OCI-LY3 (cell line): ENCODE measurements at regions not wholly inside any gene's neighbourhood (a gene's known extent, or its start where the extent isn't known, plus 50 kb on each side); places are given as distances from the start of the nearest gene placed in this dataset.

ENCODE experiments used
- H2AFZ ChIP-seq: fragments of 200-600, 300-600 bp; shearing (Covaris generic); 2 replicates; pipeline ENCODE4 v1.6.0; 2014; ENCODE audit warnings: antibody characterized with exemption, low read depth, low read length
- H3K27ac ChIP-seq: fragments of 200-600, 300-600 bp; sonication (generic); 2 replicates; pipeline ENCODE4 v1.5.1; 2014; ENCODE audit warnings: mild to moderate bottlenecking, low read length, moderate library complexity, mixed read lengths
- H3K27me3 ChIP-seq: fragments of 200-600, 300-600 bp; sonication (generic); 2 replicates; pipeline ENCODE4 v1.6.1; 2014; ENCODE audit warnings: low read depth, low read length, mixed read lengths
- H3K36me3 ChIP-seq: fragments of 200-600, 300-600 bp; sonication (generic); replicated peaks from 2 replicates; pipeline ENCODE3; 2014; ENCODE audit warnings: low read depth, low read length, mixed read lengths
- H3K4me1 ChIP-seq: fragments of 300-600, 200-600 bp; sonication (generic); 2 replicates; pipeline ENCODE4 v1.6.1; 2014; ENCODE audit warnings: low read length, mixed read lengths
- H3K4me2 ChIP-seq: fragments of 200-600, 300-600 bp; sonication (generic); 2 replicates; pipeline ENCODE4 v1.6.1; 2014; ENCODE audit warnings: low read length, mixed read lengths
- H3K4me3 ChIP-seq: fragments of 300-600, 200-600 bp; sonication (generic); 2 replicates; pipeline ENCODE4 v1.5.1; 2014; ENCODE audit warnings: antibody characterized with exemption, mild to moderate bottlenecking, low read length, moderate library complexity
- H3K79me2 ChIP-seq: fragments of 300-600, 200-600 bp; shearing (Covaris generic); 2 replicates; pipeline ENCODE4 v1.6.1; 2014; ENCODE audit warnings: mild to moderate bottlenecking, low read length, mixed read lengths
- H3K9ac ChIP-seq: fragments of 300-600, 200-600 bp; shearing (Covaris generic); 2 replicates; pipeline ENCODE4 v1.6.0; 2014; ENCODE audit warnings: mild to moderate bottlenecking, low read length, moderate library complexity
- H3K9me3 ChIP-seq: fragments of 200-600, 300-600 bp; shearing (Covaris generic); 2 replicates; pipeline ENCODE4 v1.6.1; 2014; ENCODE audit warnings: low read length, mixed read lengths; ENCODE audit not compliant: insufficient read depth
- H4K20me1 ChIP-seq: fragments of 200-600, 300-600 bp; sonication (generic); 2 replicates; pipeline ENCODE4 v1.6.1; 2016; ENCODE audit warnings: low read length, mixed read lengths; ENCODE audit not compliant: insufficient read depth
- EZH2phosphoT487 ChIP-seq: fragments of 200-600 bp; shearing (Covaris generic); IDR thresholded peaks from 2 replicates; pipeline ENCODE4 v1.6.1; 2018; ENCODE audit warnings: antibody characterized with exemption, mixed run types, low read depth
- TF ChIP-seq, protein P1 (sequence below): fragments of 200-600, 300-600 bp; sonication (generic); IDR thresholded peaks from 2 replicates; pipeline ENCODE4 v1.5.1; 2014; ENCODE audit warnings: antibody characterized with exemption, low read length, low read depth

DNA sequence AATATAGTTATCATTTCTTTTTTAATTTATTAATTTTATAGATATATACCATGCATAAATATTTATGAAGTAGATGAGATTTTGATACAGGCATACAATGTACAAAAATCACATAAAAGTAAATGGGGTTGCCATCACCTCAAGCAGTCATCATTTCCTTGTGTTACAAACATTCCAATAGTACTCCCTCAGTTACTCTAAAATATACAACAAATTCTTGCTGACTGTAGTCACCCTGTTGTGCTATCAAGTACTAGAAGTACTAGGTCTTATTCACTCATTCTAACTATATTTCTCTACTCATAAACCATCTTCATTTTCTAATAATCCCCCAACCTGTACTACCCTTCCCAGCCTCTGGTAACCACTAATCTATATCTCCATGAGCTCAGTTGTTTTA lies 432.6 kb upstream of the SYT1 start:
- H3K79me2 ChIP-seq: no peaks in the 10 kb centered on the region
- H3K9ac ChIP-seq: no peak overlapping the region
- H4K20me1 ChIP-seq: no peaks in the 10 kb centered on the region
- no peaks in the 10 kb centered on the region for H3K4me1 ChIP-seq
- H3K27me3 ChIP-seq: no peaks in the 10 kb centered on the region
- H3K27ac ChIP-seq: no peak overlapping the region
- no peak overlapping the region for H2AFZ ChIP-seq
- TF ChIP-seq, protein P1, sequence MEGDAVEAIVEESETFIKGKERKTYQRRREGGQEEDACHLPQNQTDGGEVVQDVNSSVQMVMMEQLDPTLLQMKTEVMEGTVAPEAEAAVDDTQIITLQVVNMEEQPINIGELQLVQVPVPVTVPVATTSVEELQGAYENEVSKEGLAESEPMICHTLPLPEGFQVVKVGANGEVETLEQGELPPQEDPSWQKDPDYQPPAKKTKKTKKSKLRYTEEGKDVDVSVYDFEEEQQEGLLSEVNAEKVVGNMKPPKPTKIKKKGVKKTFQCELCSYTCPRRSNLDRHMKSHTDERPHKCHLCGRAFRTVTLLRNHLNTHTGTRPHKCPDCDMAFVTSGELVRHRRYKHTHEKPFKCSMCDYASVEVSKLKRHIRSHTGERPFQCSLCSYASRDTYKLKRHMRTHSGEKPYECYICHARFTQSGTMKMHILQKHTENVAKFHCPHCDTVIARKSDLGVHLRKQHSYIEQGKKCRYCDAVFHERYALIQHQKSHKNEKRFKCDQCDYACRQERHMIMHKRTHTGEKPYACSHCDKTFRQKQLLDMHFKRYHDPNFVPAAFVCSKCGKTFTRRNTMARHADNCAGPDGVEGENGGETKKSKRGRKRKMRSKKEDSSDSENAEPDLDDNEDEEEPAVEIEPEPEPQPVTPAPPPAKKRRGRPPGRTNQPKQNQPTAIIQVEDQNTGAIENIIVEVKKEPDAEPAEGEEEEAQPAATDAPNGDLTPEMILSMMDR: no peak
- no peak for TF ChIP-seq EZH2phosphoT487
- H3K4me3 ChIP-seq: no peak overlapping the region
- H3K4me2 ChIP-seq: no peak overlapping the region
- H3K9me3 ChIP-seq: 0 out of 2 replicates have a peak, but pooled peaks cover 3% of the 10 kb centered on the region
- no peaks in the 10 kb centered on the region for H3K36me3 ChIP-seq

DNA sequence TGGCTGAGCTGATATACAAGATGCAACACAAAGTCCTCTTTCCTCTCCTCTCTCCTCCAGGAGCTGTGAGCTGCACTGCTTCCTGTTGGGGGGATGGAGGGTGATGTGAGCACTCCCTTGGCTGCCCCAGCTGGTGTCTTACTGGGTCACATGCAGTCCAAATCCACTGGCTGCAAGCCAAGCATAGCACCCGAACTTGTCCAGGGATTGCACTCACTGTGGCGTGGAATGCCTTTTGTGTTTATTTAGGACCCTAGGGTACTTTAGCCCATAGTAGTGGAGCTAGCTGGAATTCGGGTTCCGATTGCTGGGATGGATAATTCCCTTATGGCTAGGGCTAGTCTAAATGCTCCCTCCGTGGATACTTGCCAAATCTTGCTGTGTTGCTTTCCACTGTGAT lies 424.9 kb upstream of the SYT1 start:
- Histone ChIP-seq H3K27ac (no peak overlapping the region), H3K4me1 (no peaks in the 10 kb centered on the region), H3K36me3 (no peaks in the 10 kb centered on the region), H3K9ac (no peak overlapping the region), H2AFZ (no peak overlapping the region), H3K4me3 (no peak overlapping the region), H3K79me2 (no peaks in the 10 kb centered on the region), H4K20me1 (no peaks in the 10 kb centered on the region), H3K4me2 (no peak overlapping the region), H3K27me3 (no peaks in the 10 kb centered on the region), H3K9me3 (0 out of 2 replicates have a peak, but pooled peaks cover 6% of the 10 kb centered on the region)
- TF ChIP-seq, protein P1: no peak
- TF ChIP-seq EZH2phosphoT487: no peak

DNA sequence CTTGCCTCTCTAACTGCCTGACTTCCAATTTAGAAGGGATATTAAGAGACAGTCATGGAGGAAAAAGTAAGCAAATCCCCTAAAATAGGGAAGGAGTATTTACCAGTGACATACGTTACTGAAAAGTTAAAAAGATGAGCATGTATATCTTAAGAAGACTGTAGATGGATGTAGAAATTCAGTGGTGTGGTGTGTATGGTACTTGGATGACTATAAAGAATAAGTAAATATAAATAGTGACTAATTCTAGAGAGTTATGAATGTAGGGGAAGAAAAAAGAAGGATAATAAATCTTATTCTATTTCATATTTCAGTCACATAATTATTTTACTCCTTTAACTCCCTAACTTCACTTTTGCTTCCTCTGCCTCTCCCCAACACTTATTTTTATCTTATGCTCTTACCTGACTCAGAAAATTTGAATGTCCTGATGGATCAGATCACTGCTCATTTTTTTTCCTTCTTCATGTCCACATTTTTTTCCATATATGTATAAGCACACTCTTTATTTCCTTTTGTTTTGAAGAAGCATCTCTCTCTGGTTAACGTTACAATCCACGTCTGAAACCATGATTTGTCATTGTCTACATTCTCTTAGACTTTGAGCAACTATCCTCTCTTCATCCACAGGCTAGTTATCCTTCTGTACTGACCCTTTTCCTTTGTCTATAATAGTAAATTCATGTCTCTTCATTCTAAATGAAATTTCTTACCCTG lies 422.7 kb upstream of the SYT1 start:
- no peaks in the 10 kb centered on the region for H3K27me3 ChIP-seq
- H3K36me3 ChIP-seq: no peaks in the 10 kb centered on the region
- H3K4me2 ChIP-seq: no peak overlapping the region
- 0 out of 2 replicates have a peak, but pooled peaks cover 4% of the 10 kb centered on the region for H3K9me3 ChIP-seq
- H3K9ac ChIP-seq: no peak overlapping the region
- H3K4me1 ChIP-seq: no peaks in the 10 kb centered on the region
- no peaks in the 10 kb centered on the region for H4K20me1 ChIP-seq
- TF ChIP-seq, protein P1: no peak
- no peak for TF ChIP-seq EZH2phosphoT487
- H3K4me3 ChIP-seq: no peak overlapping the region
- H2AFZ ChIP-seq: no peak overlapping the region
- no peaks in the 10 kb centered on the region for H3K79me2 ChIP-seq
- no peak overlapping the region for H3K27ac ChIP-seq

DNA sequence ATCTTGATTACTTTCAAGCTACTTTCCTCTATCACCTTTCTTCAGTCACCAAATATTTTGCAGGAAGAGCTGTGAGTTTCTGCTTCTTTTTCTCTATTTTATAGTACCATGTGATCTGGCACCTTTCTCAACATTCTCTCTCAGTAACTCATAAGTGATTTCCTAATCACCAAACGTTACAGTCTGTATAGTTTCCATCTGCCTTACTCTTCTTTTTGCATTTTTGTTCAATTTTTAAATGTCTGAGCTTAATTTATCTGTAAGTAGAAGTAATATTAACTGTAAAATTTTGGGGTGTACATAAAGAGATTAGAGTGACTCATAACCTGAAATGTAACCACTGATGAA lies 422.1 kb upstream of the SYT1 start:
- no peak overlapping the region for H3K4me3 ChIP-seq
- no peaks in the 10 kb centered on the region for H3K4me1 ChIP-seq
- H3K4me2 ChIP-seq: no peak overlapping the region
- no peaks in the 10 kb centered on the region for H3K27me3 ChIP-seq
- H3K9ac ChIP-seq: no peak overlapping the region
- H4K20me1 ChIP-seq: no peaks in the 10 kb centered on the region
- TF ChIP-seq, protein P1: no peak
- no peak for TF ChIP-seq EZH2phosphoT487
- 0 out of 2 replicates have a peak, but pooled peaks cover 4% of the 10 kb centered on the region for H3K9me3 ChIP-seq
- no peaks in the 10 kb centered on the region for H3K79me2 ChIP-seq
- H3K27ac ChIP-seq: no peak overlapping the region
- no peaks in the 10 kb centered on the region for H3K36me3 ChIP-seq
- H2AFZ ChIP-seq: no peak overlapping the region
